Stomach (tissue), 8 donors: ENCODE measurements at regions not wholly inside any gene's neighbourhood (a gene's known extent, or its start where the extent isn't known, plus 50 kb on each side); places are given as distances from the start of the nearest gene placed in this dataset.

Experiments used
- DNase-seq, 2 donors: peaks; one replicate each; pipeline versions ENCODE4 v3.0.0 to v3.0.0-alpha.2; 2013 to 2019
- H3K27ac ChIP-seq, 5 donors: fragments of 200-600 bp in 4 of 5; sonication (generic) in 4 of 5; one replicate each; pipeline ENCODE4 v1.5.1; 2013 to 2019; ENCODE audit warnings: mild to moderate bottlenecking in 1 of 5, moderate library complexity in 1 of 5
- H3K27me3 ChIP-seq, 3 donors: fragments of 200-600 bp; sonication (generic); one replicate each; pipeline ENCODE4 v1.5.1; 2017 to 2019; ENCODE audit warnings: mixed run types in 1 of 3
- H3K36me3 ChIP-seq, 4 donors: fragments of 200-600 bp; sonication (generic); 1 replicate in 3 of 4; 2 replicates in 1 of 4; pipeline ENCODE4 v1.5.1; 2016 to 2019
- H3K4me1 ChIP-seq, 4 donors: fragments of 200-600 bp; sonication (generic); one replicate each; pipeline ENCODE4 v1.5.1; 2016 to 2019
- H3K4me3 ChIP-seq, 4 donors: fragments of 200-600 bp; sonication (generic) in 3 of 4; one replicate each; pipeline ENCODE4 v1.5.1; 2016 to 2019; ENCODE audit warnings: mild to moderate bottlenecking in 1 of 4
- H3K9me3 ChIP-seq, 4 donors: fragments of 200-600 bp; sonication (generic); one replicate each; pipeline ENCODE4 v1.5.1; 2016 to 2019
- EP300 ChIP-seq: sonication (generic); formaldehyde crosslinking; IDR thresholded peaks from one replicate; pipeline ENCODE4 v1.6.1; 2017; ENCODE audit warnings: antibody characterized with exemption
- POLR2A ChIP-seq, 4 donors: fragments of 450-650 bp; IDR thresholded peaks; one replicate each; pipeline ENCODE4 v1.6.1; 2016; ENCODE audit warnings: antibody characterized with exemption in 4 of 4, control low read depth in 2 of 4, mild to moderate bottlenecking in 1 of 4, moderate library complexity in 1 of 4
- POLR2AphosphoS5 ChIP-seq, 3 donors: sonication (generic); formaldehyde crosslinking; IDR thresholded peaks; one replicate each; pipeline ENCODE4 v1.6.1; 2016; ENCODE audit warnings: antibody characterized with exemption in 3 of 3
- WGBS, 5 donors: extraction: QIAGEN DNeasy Blood & Tissue Kit in 3 of 5; methylation state at CpG; one replicate each; pipeline versions ENCODE4 v1.1.5 to v1.1.7; 2013 to 2018; 5-methylcytosine and 5-hydroxymethylcytosine counted together
- intact Hi-C: fragments of 100-400 bp; cut with DNase I; formaldehyde crosslinking; loops from one replicate; pipeline ENCODE4 v1.15.1; 2023; ENCODE audit warnings: low total_unique reads
- TF ChIP-seq, protein P1 (sequence below), 7 experiments: fragments of 450-650 bp in 4 of 7; fragments of 200-600 bp in 3 of 7; sonication (generic) in 3 of 7; IDR thresholded peaks; one replicate each; pipeline ENCODE4 v1.5.1; 2016 to 2019; ENCODE audit warnings: antibody characterized with exemption in 7 of 7, control low read depth in 2 of 7, mild to moderate bottlenecking in 1 of 7
- donor health status: healthy with polysubstance abuse.
- donor health status: Bipolar disorder and iron deficiency.
- donor health status: healthy.

DNA sequence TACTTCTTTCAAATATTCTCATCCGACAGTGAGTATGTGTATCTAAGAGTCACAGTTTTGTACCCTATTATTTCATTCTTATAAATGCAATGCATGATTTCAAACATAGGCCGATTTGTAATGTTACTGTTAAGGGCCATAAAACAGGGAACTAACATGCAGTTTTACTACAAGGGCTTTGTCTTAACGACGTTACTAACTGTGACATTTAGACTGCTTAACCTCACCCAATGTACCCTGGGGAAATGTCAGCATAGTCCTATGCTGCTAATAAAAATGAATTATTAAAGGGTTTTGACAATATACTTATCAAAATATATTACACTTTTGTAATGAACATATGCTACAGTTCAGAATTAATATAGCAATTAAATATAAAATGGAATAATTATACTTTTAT lies 74.8 kb upstream of the CPXCR1 start:
- no peaks in the 10 kb centered on the region for H3K27me3 ChIP-seq
- DNase-seq, result no peak
- no peaks in the 10 kb centered on the region for H3K4me1 ChIP-seq
- no peak overlapping the region for H3K27ac ChIP-seq
- no peaks in the 10 kb centered on the region for H3K9me3 ChIP-seq
- no peaks in the 10 kb centered on the region for H3K36me3 ChIP-seq
- TF ChIP-seq, protein P1, sequence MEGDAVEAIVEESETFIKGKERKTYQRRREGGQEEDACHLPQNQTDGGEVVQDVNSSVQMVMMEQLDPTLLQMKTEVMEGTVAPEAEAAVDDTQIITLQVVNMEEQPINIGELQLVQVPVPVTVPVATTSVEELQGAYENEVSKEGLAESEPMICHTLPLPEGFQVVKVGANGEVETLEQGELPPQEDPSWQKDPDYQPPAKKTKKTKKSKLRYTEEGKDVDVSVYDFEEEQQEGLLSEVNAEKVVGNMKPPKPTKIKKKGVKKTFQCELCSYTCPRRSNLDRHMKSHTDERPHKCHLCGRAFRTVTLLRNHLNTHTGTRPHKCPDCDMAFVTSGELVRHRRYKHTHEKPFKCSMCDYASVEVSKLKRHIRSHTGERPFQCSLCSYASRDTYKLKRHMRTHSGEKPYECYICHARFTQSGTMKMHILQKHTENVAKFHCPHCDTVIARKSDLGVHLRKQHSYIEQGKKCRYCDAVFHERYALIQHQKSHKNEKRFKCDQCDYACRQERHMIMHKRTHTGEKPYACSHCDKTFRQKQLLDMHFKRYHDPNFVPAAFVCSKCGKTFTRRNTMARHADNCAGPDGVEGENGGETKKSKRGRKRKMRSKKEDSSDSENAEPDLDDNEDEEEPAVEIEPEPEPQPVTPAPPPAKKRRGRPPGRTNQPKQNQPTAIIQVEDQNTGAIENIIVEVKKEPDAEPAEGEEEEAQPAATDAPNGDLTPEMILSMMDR (IDR thresholded peaks at IDR 0.05), result no peak
- TF ChIP-seq EP300 (no peak), POLR2A (IDR thresholded peaks at IDR 0.05) (no peak), POLR2AphosphoS5 (IDR thresholded peaks at IDR 0.05) (no peak)
- 69 to 81% (median 78%) methylated on average over 4 of the region's 4 CpGs for WGBS, 5 donors
- intact Hi-C loops, result no loop called here
- H3K4me3 ChIP-seq, result no peak overlapping the region
